Nephron progenitor cell (in vitro differentiated cells): ENCODE measurements at regions not wholly inside any gene's neighbourhood (a gene's known extent, or its start where the extent isn't known, plus 50 kb on each side); places are given as distances from the start of the nearest gene placed in this dataset.

Source experiments
- DNase-seq: peaks from one replicate; pipeline ENCODE4 v3.0.0; 2021
- H3K27ac Mint-ChIP-seq: 2 replicates; pipeline ENCODE4 v1.8.0; 2021; ENCODE audit warnings: mild to moderate bottlenecking, moderate library complexity, mixed read lengths
- H3K27me3 Mint-ChIP-seq: 2 replicates; pipeline ENCODE4 v1.8.0; 2021; ENCODE audit warnings: mild to moderate bottlenecking, low read depth, mixed read lengths; ENCODE audit not compliant: poor library complexity
- H3K36me3 Mint-ChIP-seq: 2 replicates; pipeline ENCODE4 v1.8.0; 2021; ENCODE audit warnings: low read depth, mixed read lengths
- H3K4me1 Mint-ChIP-seq: 2 replicates; pipeline ENCODE4 v1.8.0; 2021; ENCODE audit warnings: mixed read lengths
- H3K4me3 Mint-ChIP-seq: 2 replicates; pipeline ENCODE4 v1.8.0; 2021; ENCODE audit warnings: mild to moderate bottlenecking, moderate library complexity, mixed read lengths
- H3K9me3 Mint-ChIP-seq: 2 replicates; pipeline ENCODE4 v1.8.0; 2021; ENCODE audit warnings: mild to moderate bottlenecking, moderate library complexity, mixed read lengths
- TF ChIP-seq, protein P1 (sequence below): fragments of 200-600 bp; sonication (generic); IDR thresholded peaks from 2 replicates; pipeline ENCODE4 v1.5.0; 2021; ENCODE audit warnings: antibody characterized with exemption

GRCh38 chr6:25065666-25066065 lies 129.9 kb upstream of the RIPOR2 start:
- H3K9me3 Mint-ChIP-seq: peaks cover 12% of the 10 kb centered on the region
- no peak overlapping the region for H3K4me3 Mint-ChIP-seq
- H3K27ac Mint-ChIP-seq: no peak overlapping the region
- peaks cover 9% of the 10 kb centered on the region for H3K27me3 Mint-ChIP-seq
- H3K4me1 Mint-ChIP-seq: peaks cover 23% of the 10 kb centered on the region
- TF ChIP-seq, protein P1, sequence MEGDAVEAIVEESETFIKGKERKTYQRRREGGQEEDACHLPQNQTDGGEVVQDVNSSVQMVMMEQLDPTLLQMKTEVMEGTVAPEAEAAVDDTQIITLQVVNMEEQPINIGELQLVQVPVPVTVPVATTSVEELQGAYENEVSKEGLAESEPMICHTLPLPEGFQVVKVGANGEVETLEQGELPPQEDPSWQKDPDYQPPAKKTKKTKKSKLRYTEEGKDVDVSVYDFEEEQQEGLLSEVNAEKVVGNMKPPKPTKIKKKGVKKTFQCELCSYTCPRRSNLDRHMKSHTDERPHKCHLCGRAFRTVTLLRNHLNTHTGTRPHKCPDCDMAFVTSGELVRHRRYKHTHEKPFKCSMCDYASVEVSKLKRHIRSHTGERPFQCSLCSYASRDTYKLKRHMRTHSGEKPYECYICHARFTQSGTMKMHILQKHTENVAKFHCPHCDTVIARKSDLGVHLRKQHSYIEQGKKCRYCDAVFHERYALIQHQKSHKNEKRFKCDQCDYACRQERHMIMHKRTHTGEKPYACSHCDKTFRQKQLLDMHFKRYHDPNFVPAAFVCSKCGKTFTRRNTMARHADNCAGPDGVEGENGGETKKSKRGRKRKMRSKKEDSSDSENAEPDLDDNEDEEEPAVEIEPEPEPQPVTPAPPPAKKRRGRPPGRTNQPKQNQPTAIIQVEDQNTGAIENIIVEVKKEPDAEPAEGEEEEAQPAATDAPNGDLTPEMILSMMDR: no peak
- H3K36me3 Mint-ChIP-seq: no peaks in the 10 kb centered on the region
- no peak for DNase-seq

- no peak overlapping the region for H3K27ac Mint-ChIP-seq
- no peak overlapping the region for H3K4me3 Mint-ChIP-seq
- peaks cover 6% of the 10 kb centered on the region for H3K27me3 Mint-ChIP-seq
- peaks cover 17% of the 10 kb centered on the region for H3K4me1 Mint-ChIP-seq
- no peaks in the 10 kb centered on the region for H3K36me3 Mint-ChIP-seq
- H3K9me3 Mint-ChIP-seq: peaks cover 7% of the 10 kb centered on the region
- no peak for DNase-seq
- TF ChIP-seq, protein P1: no peak
Observed at GRCh38 chr6:25066593-25066992, 130.8 kb upstream of the RIPOR2 start.

DNA sequence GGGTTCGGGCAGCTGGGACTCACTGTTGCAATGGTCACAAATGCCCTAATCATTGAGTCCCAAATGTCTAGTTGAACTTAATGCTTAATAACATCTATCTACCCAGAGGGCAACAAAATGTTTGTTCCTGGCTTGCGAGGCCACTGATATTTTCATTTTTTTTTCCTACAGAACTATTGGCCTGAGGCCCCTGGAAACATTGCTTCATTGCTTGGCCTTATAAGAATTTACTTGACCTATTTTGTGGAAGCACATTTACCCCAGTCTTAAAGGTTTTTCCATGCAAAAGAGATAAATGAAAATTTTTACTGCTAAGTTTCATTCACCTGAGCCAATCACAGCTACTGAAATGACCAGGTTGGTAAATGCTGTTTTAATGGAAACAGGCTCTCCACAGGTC lies 133.1 kb upstream of the RIPOR2 start:
- Mint-ChIP-seq H3K27ac (no peak overlapping the region), H3K4me1 (no peaks in the 10 kb centered on the region), H3K27me3 (peaks cover 5% of the 10 kb centered on the region), H3K9me3 (peaks cover 9% of the 10 kb centered on the region), H3K4me3 (no peak overlapping the region), H3K36me3 (no peaks in the 10 kb centered on the region)
- TF ChIP-seq, protein P1: no peak
- no peak for DNase-seq

GRCh38 chr6:25070547-25071366 lies 135.0 kb upstream of the RIPOR2 start:
- Mint-ChIP-seq H3K27ac (no peak overlapping the region), H3K4me3 (no peak overlapping the region), H3K27me3 (peaks cover 9% of the 10 kb centered on the region), H3K4me1 (no peaks in the 10 kb centered on the region), H3K9me3 (peaks cover 11% of the 10 kb centered on the region), H3K36me3 (no peaks in the 10 kb centered on the region)
- peak; percentile 76 for DNase-seq
- TF ChIP-seq, protein P1: peak; percentile 91

GRCh38 chr6:25078141-25078540 lies 142.4 kb upstream of the RIPOR2 start:
- no peaks in the 10 kb centered on the region for H3K4me1 Mint-ChIP-seq
- no peak for DNase-seq
- H3K27me3 Mint-ChIP-seq: peaks cover 7% of the 10 kb centered on the region
- H3K36me3 Mint-ChIP-seq: no peaks in the 10 kb centered on the region
- H3K4me3 Mint-ChIP-seq: no peak overlapping the region
- no peak overlapping the region for H3K27ac Mint-ChIP-seq
- H3K9me3 Mint-ChIP-seq: peaks cover 4% of the 10 kb centered on the region
- TF ChIP-seq, protein P1: no peak
